GM10266 (cell line): ENCODE measurements at regions not wholly inside any gene's neighbourhood (a gene's known extent, or its start where the extent isn't known, plus 50 kb on each side); places are given as distances from the start of the nearest gene placed in this dataset.

Experiments used
- DNase-seq: peaks from one replicate; pipeline ENCODE4 v3.0.0; 2012; ENCODE audit errors: extremely low spot score
- TF ChIP-seq, protein P1 (sequence below): IDR thresholded peaks from 2 replicates; pipeline ENCODE4 v1.5.1; 2012; ENCODE audit warnings: mild to moderate bottlenecking, low read depth; ENCODE audit not compliant: control insufficient read depth, insufficient read depth; ENCODE audit errors: missing control alignments

DNA sequence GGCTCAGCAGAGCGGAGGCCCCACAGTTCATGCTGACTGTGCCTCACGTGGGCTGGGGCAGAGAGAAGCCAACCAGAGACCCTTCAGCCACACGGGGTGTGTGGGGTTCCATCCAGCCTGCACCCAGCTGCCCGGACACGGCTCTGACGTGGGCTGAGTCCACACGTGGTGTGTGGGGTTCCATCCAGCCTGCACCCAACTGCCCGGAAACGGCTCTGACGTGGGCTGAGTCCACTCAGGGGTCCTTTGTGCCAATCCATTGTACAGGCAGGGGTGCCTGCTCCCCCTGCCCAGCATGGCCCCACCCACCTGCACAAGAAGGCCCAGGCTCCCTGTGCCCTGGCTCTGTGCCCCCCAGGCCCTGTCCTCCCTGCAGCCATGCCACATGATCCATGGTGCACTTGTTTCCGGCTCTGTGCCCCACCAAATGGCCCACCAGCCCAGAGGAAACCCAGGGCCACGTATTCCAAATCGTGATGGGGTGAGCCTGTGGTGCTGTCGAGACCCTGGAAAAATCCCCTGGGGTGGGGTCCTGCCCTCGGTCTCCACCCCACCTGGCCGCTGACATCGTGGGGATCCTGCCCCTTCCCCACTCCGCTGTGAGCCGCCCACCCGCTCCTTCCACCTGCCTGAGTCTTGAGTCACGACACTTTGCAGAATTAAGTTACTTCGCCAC lies 99.3 kb upstream of the SFSWAP start:
- DNase-seq: no peak
- TF ChIP-seq, protein P1, sequence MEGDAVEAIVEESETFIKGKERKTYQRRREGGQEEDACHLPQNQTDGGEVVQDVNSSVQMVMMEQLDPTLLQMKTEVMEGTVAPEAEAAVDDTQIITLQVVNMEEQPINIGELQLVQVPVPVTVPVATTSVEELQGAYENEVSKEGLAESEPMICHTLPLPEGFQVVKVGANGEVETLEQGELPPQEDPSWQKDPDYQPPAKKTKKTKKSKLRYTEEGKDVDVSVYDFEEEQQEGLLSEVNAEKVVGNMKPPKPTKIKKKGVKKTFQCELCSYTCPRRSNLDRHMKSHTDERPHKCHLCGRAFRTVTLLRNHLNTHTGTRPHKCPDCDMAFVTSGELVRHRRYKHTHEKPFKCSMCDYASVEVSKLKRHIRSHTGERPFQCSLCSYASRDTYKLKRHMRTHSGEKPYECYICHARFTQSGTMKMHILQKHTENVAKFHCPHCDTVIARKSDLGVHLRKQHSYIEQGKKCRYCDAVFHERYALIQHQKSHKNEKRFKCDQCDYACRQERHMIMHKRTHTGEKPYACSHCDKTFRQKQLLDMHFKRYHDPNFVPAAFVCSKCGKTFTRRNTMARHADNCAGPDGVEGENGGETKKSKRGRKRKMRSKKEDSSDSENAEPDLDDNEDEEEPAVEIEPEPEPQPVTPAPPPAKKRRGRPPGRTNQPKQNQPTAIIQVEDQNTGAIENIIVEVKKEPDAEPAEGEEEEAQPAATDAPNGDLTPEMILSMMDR: no peak

DNA sequence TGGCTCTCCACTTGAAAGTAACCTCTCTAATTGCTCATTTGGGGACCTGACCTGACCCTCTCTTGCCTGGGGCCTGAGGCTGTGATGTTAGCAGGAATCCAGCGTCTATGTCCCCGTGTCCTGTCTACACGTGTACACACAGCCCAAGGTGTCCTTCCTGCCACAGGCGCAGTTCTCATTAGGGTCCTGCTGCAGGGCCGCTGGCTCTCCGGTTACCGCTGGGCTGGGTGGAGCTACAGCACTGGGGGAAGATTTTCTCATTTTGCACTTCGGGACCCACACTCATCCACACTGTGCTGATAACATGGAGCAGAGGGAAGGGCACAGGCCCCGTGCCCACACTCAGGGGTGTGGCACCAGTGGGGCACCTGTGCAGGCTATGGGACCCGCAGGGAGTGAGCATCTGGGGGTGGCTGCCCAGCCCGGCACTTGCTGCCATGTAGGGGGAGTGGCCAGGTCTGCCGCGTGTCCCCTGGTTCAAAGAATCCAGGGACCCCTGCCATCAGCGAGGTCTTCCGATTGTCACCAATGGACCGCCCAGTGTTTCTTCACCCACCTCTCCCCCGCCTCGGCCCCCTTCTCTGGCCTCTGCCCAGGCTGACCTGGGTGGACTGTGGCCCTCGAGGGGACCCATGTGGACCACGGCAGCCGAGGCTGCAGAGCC lies 98.7 kb upstream of the SFSWAP start:
- DNase-seq: no peak
- TF ChIP-seq, protein P1: no peak

GRCh38 chr12:131613186-131613585 lies 97.7 kb upstream of the SFSWAP start:
- no peak for DNase-seq
- TF ChIP-seq, protein P1: no peak

- DNase-seq: no peak
- TF ChIP-seq, protein P1: no peak
Observed at GRCh38 chr12:131613678-131614077, 97.2 kb upstream of the SFSWAP start.

DNA sequence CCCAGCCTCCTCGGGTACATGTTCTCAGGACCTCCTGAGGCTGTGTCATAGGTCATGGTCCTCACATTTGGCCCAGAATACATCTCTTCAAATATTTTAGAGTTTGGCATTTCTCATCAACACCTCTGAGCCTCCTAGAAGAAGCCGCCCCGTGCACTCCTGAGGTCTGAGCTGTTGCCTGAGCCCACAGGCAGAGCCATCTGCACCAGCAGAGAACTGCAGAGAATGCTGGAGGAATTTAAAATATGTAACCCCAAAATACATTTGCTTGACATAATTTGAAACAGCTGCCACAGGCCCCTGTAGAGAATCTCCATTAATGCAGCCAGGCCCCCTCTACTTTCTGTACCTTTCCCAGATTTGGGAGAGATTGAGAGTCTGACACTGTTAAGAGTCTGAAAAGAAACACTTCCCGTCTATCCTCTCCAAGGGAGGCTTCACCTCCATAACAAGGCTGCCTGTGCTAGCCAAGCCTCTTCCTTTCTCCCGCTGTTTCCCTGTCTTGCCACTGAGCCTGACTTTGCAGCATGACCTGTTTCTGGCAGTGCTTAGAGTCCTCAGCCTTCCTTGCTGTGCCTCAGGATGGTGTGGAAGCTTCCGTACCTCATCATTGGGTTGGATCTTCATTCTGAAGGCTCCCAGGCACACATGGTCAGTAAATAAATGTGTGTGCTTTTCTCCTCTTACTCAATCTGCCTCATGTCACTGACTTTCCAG lies 95.4 kb upstream of the SFSWAP start:
- TF ChIP-seq, protein P1: no peak
- DNase-seq: no peak

DNA sequence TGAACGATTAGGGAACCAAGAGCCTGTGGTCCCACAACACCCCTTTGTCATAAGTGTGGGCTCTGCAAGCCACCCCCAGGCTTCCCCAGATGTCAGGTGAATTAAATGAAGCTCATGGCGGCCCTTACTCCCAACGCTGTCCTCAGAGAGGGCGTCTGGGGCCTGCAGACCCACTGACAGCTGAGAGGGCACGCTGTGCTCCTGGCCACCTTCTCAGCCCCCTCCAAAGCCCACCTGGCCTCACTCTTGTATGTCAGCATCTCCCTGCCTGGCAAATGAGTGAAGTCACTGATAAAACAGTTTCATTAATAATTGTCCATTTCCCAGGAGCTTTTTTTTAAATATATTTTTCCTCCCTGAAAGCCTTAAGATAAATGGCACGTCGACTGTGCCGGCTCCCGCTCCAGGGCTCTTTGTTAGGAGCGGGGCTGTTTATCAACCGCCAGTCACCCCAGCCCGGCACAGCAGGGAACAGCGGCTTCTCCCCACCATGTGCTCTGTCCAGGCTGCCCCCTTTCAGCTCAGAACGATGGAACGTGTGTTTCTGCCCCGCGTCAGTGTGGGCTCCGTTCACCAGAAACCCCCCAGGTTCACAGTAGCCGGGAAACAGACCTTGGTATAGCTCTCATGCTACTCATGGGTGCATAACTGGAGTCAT lies 94.7 kb upstream of the SFSWAP start:
- TF ChIP-seq, protein P1: no peak
- no peak for DNase-seq
